HG02571 (cell line): ENCODE measurements at regions not wholly inside any gene's neighbourhood (a gene's known extent, or its start where the extent isn't known, plus 50 kb on each side); places are given as distances from the start of the nearest gene placed in this dataset.
"Not testable (repeated sequence)": the region's sequence is repeated elsewhere in the genome, so short reads cannot be mapped to it uniquely, and the experiment has no call there.

Source experiments
- ATAC-seq: cut with Tn5 transposase; IDR thresholded peaks from one replicate; pipeline ENCODE4 v1.9.1; 2021; ENCODE audit warnings: mild to moderate bottlenecking, moderate library complexity; ENCODE audit not compliant: unreplicated experiment

DNA sequence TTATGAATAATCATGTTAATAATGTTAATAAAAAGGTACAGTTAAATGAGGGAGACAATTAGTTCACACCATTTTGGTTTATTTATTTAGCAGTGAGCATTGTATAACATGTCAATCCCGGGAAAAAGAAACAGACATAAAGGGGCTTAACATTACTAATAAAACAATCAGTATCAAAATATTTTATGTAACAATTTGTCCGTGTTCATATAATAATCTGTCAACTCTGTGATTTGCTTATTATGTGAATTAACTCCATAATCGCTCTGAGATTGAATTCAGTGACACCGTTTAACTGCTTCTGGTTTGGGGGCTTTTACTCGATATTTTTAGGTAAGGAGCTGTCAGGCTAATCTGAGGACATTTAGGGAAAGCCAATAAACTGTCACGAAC, 95.8 kb upstream of the HMGA2 start:
- no peak for ATAC-seq

DNA sequence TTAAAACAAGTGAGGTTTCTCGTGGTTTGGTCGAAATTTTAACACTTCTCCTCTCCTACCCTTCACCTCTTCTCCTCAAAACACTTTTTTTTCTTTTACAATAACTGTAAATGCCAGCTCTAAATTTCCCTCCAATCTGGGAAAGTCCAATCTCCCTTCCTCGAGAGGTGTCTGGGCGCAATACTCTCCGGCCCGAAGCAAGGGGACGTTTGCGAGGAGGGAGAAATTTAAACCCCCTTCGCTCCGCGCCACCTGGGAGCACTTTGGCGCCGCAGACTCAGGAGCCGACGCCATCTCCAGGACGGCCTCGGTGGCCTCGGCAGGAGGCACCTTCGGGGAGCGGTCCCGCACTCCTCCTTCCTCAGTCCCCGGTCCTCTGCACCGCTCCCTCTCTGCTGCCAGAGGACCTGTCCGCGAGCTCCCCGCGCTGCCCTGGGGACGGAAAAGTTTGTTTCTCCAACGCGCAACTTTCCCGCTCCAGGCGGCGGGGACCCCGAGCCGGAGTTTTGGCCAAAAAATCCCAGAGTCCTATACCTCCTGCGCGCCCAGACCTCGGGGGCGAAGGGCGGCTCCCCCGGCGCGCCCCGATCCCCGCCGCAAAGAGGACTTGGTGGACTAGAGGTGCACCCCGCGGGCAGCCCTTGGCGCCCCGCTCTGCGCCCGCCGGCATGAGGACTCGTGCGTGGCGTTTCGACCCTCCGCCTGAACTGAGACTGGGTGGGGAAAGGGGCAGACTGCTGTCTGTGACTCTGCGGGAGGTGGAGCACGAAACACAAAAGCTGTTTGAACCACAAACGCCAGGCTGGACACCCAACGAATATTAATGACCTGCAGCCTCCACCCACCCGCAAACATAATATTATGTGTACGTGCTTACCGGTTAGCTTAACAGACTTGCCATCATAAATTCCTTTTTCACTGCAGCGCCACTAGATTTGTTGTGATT, 95.2 kb upstream of the HMGA2 start:
- ATAC-seq: no peak

DNA sequence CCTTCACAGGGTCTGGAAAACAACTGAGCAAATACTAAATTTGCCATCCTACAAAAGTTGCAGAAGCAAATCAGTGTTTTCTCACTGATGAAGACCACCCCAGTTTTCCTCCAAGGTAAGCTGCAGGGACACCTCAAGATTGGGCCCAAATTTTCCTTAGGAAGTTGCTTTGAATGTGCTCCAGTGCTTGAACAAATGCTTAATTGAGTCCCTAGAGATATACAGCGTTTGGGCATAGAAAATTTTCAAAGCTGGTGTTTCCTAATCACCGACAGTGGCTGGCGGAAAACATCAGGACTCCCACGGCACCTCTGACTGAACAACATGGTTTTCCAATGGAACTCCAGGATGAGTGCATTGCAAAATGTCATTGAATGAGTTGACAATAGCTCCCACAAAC, 92.5 kb upstream of the HMGA2 start:
- ATAC-seq: no peak

DNA sequence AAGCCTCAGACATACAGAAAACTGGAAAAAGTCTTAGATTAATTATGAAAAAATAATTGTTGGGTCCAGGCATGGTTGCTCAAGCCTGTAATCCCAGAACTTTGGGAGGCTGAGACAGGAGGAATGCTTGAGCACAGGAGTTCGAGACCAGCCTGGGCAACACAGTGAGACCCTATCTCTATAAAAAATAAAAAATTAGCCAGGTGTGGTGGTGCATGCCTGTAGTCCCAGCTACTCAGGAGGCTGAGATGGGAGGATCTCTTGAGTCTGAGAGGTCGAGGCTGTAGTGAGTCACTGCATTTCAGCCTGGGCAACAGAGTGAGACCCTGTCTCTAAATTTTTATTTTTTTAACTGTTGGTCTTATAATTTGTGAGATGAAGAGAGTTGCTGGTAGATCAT, 90.6 kb upstream of the HMGA2 start:
- ATAC-seq: not testable (repeated sequence)

DNA sequence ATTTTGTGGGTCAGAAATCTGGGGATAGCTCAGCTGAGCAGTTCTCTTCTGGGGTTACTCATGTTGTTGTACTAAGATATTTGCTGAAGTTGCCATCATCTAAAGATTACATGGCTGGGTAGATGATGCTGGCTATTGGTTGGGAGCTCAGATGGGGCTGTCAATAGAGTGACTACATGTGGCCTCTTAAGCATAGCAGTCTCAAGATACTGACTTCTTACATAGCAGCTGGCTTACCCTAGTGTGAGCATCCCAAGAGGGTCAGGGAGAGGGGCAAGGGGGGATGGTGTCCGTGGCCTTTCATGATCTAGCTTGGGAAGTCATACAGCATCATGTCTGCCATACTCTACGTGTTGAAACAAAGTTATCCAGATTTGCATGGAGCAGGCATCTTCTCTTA, 90.1 kb upstream of the HMGA2 start:
- no peak for ATAC-seq

DNA sequence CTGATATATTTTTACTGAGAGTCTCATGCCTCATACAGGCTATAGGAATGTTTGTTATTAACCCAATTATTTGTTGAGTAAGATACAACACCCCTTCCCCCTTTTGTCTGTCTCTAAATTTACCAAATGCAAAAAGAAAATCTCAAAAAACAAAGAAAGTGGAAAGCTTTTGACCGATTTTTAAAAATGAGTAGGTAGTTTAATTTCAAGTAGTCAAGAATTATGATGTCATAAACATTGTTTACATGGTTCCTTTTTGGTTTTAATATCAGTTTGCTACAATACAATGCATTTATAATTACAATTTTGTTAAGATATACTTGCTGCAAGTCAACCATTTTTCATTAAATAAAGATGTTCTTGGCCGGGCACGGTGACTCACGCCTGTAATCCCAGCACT, 84.7 kb upstream of the HMGA2 start:
- ATAC-seq: no peak

DNA sequence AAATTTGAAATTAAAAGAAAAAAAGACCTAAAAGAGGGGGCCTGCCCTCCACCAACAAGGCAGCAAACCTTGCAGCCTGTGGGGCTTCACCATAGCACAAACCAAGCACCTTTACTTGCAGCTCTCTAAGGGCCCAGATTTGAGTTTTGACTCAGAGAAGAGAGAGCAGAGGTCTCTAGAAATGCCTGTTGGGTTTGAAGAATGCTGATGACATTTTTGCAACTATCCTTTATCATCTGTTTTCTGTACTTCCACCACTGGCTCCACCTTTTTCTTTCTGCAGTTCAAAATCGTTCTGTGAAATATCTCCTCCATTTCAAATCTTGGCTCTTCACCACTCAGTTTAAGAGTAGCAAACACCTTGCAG, 83.8 kb upstream of the HMGA2 start:
- no peak for ATAC-seq

DNA sequence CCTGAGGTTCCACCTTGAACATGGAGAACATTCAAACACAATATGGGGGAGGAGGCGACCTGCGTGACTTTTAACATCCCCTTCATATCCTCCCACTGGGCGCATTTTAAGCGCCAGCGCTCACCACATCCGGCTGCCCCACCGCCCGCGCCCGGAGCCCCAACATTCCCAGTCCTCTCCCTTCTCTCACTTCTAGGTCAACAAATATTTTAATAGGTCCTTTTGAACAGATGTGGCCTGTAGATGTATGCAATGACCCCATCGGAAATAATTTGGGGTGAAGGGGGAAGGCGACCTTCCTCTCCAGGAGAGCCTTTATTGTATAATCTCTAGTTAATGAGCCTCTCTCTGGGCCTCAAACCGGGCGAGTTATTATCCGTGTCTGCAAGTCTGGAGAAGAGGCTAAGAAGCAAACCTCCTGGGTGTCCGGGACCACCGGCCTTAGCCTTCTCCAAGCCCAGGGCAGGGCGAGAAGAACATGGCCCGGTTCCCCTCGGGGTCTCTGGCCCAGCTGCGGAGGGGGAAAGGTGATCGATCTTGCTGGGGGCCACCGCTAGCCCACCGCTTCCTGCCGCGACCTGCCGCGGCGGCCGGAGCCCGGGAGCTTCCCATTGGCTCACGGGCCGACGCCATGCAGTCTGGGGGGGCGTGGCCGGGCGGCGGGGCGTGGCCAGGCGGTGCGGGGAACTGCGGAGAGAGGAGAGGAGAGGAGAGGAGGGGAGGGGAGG, 83.2 kb upstream of the HMGA2 start:
- peak; percentile 61 for ATAC-seq

DNA sequence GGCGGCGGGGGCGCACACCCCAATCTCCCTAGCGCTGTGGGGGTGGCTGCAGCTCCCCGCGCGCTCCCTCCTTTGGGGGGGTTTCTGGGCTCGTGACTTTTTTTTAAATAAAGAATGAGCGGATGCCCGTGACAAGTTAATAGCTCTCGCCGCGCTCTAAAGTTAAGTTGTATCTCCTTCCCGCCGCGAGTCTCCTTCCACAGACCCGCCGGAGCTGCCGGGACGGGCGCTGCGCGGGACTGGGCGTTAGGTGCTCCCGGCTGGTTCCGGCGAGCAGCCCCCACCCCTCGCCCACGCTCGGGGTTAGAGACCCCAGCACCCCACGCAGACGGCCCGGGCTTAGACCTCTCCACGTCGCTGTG, 82.6 kb upstream of the HMGA2 start:
- peak; percentile 9 for ATAC-seq

DNA sequence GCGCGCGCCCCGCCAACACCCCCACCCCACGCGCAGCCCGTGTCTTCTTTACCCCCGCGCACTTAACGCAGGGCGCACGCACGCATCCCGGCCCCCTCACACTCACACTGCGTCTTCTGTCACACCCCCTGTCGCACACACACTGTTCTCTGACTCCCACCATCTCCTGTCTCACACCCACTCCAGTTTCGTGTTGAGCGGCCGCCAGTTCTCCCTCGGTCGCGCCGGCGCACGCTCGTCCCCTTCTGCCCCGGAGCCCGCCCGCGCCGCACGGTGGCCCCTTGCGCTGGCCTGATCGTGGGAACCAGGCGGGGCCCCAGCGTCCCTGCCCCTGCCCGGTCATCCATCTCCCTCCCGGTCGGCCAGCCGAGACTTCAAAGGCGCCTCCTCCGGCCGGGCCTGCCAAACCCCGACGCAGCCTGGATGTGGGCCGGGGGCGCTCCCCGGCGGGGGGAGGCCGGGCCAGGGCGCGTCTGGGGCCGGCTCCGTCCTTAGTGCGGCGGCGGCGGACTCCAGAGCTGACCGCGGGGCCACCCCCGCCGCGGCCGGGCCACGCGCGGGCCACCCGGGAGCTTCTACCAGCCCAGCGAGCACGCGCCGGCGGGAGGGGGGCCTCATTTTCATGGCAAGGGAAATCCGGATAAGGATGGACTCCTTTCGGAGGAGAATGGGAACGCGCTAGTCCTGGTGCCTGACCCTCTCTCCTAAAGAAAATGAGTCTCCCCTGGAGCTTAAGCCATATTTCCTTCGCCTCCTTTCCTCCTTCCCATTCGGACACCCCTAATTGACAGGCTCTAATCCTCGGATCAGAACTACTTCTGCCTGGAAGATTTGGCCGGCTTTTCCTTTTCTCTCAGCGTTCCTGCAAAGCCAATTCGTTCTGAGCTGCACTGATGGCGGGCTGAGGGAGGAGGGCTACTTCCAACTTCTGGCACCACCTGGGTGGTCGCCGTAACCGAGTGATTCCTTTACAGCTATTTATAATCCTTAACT, 82.0 kb upstream of the HMGA2 start:
- peak; percentile 30 for ATAC-seq

DNA sequence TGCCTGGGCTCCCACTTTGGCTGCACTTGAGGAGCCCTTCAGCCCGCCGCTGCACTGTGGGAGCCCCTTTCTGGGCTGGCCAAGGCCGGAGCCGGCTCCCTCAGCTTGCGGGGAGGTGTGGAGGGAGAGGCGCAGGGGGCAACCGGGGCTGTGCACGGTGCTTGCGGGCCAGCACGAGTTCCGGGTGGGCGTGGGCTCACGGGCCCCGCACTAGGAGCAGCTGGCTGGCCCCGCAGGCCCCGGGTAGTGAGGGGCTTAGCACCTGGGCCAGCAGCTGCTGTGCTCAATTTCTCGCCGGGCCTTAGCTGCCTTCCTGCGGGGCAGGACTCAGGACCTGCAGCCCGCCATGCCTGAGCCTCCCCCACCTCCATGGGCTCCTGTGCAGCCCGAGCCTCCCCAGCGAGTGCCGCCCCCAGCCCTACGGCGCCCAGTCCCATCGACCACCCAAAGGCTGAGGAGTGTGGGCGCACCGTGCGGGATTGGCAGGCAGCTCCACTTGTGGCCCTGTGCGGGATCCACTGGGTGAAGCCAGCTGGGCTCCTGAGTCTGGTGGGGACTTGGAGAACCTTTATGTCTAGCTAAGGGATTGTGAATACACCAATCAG, 79.9 kb upstream of the HMGA2 start:
- ATAC-seq: not testable (repeated sequence)

DNA sequence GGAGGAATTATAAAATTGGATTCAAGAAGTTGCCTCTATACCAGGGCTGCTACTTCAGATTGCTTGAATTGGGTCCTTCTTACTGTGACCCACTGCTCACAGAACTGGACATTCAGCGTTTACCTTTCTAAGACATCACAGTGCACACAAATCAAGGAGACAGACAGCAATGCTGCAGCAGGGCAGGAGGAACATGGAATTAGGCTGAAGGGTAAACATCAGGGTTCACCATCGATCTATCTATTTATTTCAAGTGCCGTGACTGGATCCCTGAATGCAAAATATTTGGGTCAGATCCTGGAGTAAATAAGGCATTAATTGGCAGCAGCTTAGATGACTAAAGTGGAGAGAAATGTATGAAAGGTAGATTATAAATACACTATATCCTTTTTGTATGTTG, 76.9 kb upstream of the HMGA2 start:
- no peak for ATAC-seq

DNA sequence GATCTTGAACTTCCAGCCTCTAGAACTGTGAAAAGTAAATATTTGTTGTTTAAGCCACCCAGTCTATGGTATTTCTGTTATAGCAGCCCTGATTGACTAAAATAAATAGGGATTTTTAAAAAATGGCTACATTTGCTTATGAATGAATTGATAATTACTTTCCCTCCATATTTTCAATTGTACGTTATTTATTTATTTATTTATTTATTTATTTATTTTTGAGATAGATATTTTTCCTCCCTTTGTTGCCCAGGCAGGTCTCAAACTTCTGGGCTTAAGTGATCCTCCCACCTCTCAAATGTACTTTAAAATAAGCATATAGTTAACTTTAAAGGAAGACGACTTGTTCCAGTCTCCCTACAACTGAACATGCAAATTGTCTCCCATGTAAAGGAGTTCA, 76.0 kb upstream of the HMGA2 start:
- no peak for ATAC-seq

DNA sequence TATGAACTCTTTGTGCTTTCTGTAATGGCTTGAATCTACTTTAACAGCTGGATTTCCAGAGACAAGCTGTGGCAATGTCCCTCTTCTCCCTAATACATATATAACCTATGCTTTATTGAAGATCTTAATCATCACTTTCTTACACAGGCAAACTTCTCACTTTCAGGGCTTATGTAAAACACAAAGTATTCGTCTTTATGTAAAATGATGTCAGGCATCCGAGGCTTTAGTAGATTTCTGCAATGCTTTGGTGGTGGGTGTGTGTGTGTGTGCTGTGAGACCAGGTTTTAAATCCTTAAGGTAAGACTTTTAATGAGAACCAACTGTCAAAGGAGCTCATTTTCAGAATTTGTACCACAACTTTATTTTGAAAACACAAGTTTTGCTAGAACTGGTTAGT, 70.0 kb upstream of the HMGA2 start:
- ATAC-seq: no peak

DNA sequence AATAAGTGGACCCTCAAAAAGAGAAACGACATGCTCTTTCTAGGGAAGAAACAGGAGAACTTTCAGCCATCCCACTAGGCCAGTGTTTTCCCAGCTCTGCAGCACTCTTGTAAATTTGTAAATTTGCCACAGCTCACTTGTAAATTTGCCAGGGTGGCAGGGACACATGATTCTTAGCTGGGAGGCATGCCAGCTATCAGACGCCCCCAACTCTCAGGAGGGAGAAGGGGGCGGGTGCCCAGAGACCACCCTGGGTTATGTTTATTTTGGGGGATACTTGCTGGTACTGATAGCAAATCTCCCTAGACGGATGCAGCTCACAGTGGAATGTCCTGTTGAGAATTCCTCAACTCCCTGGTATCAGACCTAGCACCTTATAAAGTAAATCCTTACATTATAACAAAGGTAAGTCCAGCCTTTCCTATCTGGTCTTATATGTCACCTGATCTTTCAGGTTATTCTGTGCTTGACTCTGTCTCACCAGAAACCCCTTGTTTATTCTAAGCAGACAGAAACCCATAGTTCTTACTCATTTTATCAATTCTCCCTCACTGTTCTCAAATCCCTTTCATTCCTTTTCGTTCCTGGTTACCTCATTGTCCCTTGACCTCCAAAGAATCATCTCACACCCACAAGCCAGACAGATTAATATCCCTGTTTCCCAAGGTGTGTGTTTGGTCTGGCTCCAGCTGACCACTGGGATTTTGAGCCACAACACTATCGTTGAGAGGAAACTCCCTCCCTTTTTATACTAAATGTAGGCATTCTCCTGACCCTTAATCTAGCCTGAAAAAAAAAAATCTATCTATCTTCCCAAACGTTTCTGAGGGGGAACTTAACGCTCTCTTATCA, 69.3 kb upstream of the HMGA2 start:
- no peak for ATAC-seq

DNA sequence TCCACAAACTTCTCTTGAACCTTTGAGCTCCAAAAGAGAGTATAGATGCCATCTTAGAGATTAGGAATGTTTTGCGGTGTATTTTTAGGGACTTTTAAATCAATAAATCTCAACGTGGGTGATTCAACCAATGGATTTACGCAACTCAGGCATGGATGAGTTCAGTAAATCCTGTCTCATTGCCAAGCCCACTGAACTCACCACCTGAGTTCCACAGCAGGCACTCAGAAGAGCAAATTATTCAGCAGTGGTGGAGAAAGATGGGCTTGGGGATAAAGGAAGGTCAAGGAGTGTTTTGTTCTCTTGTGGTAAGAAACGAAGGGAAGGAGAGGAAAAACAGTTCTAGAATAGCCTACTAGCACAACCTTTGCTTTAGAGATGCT, 68.7 kb upstream of the HMGA2 start:
- no peak for ATAC-seq

DNA sequence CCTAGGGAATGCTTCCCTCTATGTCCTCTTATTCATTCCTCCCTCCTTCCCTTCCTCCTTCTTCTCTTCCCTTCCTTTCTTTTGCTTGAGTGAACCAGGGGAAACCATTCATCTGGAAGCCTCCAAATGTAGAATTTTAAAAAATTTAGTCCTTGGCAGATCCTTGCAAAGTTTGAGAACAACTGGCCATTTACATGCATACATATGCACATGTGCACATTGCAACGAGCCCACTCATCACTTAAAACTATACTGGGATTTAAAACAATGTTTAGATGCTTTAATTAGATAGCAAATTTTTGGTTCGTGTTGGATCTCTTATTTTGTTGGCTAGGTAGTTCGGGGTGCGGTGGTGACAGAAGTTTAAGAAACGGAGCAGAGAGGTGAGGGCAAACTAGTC, 68.0 kb upstream of the HMGA2 start:
- ATAC-seq: no peak

DNA sequence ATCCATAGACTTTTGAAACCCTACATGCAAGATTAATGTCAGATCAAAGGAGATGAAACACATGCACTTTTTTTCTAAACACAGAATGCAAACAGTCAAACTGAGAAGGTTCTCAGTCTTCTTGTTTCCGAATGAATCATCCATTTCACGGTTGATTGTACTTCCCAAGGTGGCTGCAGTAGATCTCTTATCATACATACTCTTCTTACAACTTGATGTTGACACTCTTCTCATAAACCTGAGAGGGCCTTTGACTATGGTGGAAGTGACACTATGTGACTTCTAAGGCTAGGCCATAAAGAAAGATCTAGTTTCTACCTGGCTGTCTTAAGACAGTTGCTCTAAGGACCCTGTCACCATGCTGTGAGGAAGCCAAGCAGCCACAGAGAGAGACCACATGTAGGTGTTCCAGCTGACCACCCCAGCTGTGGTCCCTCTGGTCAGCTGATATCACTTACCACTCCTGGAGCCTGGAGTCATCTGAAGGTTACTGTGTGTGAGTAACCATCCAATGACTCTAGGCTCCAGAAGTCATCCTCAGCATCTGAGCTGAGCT, 67.2 kb upstream of the HMGA2 start:
- ATAC-seq: peak; percentile 88

DNA sequence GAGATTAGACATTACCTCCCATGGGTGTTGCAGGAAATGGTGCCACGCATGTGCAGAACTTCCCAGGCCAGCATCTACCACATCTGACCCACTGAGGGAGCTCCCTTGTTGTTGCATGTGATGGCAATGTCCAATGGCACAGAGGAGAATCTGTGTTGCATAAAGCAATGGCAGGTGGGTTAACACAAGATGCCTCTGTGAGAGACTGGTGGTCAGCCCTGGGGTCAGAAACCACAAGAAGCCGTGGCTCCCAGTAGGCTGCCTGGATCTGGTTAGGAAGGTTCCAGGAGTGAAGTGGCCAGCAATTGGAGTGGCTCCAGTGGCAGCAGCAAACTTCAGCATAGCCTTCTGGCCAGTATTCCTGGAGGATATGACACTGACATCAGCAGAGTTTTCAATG, 65.9 kb upstream of the HMGA2 start:
- no peak for ATAC-seq

DNA sequence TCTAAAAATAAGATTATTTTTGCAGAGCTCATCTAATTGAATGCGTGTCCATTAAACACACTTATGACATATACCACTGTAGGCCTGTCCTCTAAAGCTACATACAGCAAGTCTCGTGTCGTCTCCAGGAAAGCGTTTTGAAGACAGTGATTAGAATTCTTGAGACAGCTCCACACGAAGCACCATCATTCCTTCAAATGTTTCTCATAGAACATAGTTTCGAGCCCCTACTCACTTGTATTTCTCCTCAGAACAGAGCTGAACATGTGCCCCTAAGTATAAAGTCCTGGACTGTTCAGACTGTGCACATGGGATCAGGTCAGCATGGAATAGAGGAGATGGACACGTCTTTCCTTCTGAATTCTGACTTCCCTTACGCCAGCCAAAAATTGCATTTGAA, 64.5 kb upstream of the HMGA2 start:
- ATAC-seq: no peak
